GM12873 (cell line): ENCODE measurements at regions not wholly inside any gene's neighbourhood (a gene's known extent, or its start where the extent isn't known, plus 50 kb on each side); places are given as distances from the start of the nearest gene placed in this dataset.

Source experiments
- CTCF ChIP-seq: IDR thresholded peaks from 2 replicates; pipeline ENCODE4 v1.5.1; 2012; ENCODE audit warnings: low read depth, mild to moderate bottlenecking, moderate library complexity, low read length, control low read depth; ENCODE audit not compliant: insufficient read depth; ENCODE audit errors: missing control alignments

- no peak for TF ChIP-seq CTCF
These were observed 149.7 kb upstream of the RRP15 start for GRCh38 chr1:218135371-218135770.

GRCh38 chr1:218139761-218140160 is 145.3 kb upstream of the RRP15 start:
- no peak for TF ChIP-seq CTCF

GRCh38 chr1:218156595-218156994 is 128.5 kb upstream of the RRP15 start:
- TF ChIP-seq CTCF, result no peak

- TF ChIP-seq CTCF, result no peak
These were observed 121.7 kb upstream of the RRP15 start for GRCh38 chr1:218163371-218163770.

GRCh38 chr1:218164111-218164929 is 120.8 kb upstream of the RRP15 start:
- TF ChIP-seq CTCF, result no peak

GRCh38 chr1:218164930-218165700 is 120.0 kb upstream of the RRP15 start:
- TF ChIP-seq CTCF, result no peak

- TF ChIP-seq CTCF, result no peak
These were observed 119.4 kb upstream of the RRP15 start for GRCh38 chr1:218165701-218166114.
